ENCODE measurements at regions not wholly inside any gene's neighbourhood (a gene's known extent, or its start where the extent isn't known, plus 50 kb on each side); places are given as distances from the start of the nearest gene placed in this dataset.

DNA sequence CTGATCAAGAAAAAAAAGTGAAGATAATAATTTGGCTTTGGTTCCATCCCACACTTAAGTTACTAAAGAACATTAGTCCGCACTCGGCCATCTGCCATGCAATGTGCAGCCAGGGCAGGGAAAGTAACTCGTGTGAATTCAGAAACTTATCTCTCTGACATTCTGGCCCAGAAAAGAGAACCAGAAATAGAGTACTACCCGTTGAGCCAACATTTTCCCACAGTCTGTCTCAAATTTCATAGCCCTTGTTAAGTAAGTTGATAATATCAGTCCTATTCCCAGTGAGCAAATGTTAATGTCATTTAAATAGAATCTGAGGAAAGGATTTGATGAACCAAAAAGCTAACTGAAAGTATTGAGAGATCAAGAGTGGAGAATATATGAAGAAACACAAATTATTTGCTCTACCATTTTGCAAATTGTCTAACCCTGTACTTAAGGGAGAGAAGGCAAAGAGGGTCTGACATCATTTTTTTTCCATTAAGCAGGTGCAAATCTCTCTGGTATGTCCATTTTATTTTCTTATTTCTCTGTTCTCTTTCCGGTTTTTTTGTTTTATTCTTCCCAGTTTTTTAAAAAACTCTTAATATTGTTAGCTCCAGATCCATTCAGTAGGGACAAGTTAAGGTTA, 156.3 kb downstream of the NDFIP2 start:
- TF ChIP-seq, protein P1, sequence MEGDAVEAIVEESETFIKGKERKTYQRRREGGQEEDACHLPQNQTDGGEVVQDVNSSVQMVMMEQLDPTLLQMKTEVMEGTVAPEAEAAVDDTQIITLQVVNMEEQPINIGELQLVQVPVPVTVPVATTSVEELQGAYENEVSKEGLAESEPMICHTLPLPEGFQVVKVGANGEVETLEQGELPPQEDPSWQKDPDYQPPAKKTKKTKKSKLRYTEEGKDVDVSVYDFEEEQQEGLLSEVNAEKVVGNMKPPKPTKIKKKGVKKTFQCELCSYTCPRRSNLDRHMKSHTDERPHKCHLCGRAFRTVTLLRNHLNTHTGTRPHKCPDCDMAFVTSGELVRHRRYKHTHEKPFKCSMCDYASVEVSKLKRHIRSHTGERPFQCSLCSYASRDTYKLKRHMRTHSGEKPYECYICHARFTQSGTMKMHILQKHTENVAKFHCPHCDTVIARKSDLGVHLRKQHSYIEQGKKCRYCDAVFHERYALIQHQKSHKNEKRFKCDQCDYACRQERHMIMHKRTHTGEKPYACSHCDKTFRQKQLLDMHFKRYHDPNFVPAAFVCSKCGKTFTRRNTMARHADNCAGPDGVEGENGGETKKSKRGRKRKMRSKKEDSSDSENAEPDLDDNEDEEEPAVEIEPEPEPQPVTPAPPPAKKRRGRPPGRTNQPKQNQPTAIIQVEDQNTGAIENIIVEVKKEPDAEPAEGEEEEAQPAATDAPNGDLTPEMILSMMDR (IDR thresholded peaks at IDR 0.05): no peak
- TF ChIP-seq POLR2A (IDR thresholded peaks at IDR 0.05) (no peak), EP300 (IDR thresholded peaks at IDR 0.05) (no peak)

Measured in ovary (tissue), 3 donors.